NCI-H2196 treated with DMSO at 0.1 percent for 48 hours (cell line): ENCODE measurements at regions not wholly inside any gene's neighbourhood (a gene's known extent, or its start where the extent isn't known, plus 50 kb on each side); places are given as distances from the start of the nearest gene placed in this dataset.
"Not testable (repeated sequence)": the region's sequence is repeated elsewhere in the genome, so short reads cannot be mapped to it uniquely, and the experiment has no call there.

ENCODE experiments used
- DNase-seq: peaks from one replicate; lab custom pipeline; 2025; ENCODE audit not compliant: unreplicated experiment; lab: John Stamatoyannopoulos, UW

DNA sequence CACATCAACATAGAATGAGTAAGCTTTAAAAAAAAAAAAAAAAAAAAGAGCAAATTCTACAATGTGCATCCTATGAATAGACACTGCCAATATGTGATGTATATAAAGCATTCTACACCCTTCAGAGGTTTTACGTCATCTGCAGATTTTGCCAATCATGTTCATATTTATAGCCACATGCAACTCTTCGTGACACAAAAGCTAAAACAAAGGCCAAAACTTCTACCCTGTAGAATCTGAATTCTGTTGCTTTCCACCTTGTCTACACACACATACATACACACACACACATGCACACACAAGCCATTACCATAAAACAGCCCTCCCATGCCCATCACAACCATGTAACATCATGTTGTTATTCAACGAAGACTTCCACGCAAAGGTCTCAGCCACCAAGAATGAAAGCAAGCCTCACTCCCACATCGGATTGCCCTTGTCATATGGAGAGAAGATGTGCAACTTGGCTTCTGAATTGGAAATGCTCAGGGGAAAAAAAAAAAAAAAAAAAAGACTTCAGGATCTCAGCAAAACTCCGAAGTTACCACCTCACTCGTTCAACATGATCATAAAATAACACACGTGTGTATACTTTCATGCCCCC is 479.4 kb upstream of the JARID2 start:
- no peak for DNase-seq

DNA sequence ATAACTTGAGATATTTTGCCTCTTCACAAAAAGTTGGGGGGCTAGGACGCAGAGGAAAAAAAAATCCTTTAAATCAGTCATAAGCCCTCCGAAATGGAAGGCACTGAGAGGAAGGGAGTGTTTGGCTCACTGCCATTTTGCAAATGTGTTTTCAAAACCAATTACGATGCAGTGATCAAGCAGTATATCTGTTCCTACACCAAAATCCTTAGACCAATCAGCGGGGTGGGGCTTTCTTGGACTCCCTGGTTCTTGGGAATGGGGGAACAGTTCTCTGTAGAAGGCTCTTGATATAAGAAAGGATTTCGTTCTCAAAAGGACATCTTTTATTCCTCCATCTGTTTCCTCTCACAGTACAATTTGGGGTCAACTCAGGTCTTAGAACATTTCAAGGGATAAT is 478.6 kb upstream of the JARID2 start:
- DNase-seq, result no peak

DNA sequence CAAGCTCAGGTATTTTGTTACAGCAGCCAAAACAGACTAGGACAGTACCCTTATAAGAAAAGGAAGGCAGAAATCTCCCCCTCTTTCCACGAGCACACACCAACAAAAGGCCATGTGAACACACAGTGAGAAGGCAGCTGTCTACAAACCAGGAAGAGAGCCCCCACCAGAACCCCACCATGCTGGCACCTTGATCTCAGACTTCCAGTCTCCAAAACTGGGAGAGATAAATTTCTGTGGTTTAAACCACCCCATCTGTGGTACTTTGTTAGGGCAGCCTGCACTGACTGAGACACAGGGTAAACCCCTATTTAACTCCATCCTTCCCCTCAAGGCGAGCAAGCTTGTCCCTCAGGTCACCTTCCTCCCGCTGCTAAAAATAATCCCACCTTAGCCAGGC is 475.8 kb upstream of the JARID2 start:
- no peak for DNase-seq

DNA sequence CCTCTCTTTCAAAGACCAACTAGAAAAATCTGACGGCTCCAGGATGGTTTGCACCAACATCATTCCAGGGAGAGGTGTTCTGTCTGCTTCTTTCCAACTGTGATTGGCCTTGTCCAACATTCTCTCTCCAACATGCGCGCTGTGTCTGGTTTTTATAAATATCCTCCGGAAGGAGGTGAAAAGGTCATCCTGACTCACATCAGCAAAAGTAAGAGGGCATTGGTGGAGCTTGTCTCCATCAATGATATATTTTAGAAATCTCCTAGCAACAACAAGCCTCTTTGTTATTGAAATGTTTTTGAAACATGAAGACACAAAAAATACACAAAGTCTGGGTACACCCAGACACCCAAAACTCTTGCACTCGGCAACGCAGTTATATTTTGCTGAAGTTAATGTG is 475.3 kb upstream of the JARID2 start:
- no peak for DNase-seq

DNA sequence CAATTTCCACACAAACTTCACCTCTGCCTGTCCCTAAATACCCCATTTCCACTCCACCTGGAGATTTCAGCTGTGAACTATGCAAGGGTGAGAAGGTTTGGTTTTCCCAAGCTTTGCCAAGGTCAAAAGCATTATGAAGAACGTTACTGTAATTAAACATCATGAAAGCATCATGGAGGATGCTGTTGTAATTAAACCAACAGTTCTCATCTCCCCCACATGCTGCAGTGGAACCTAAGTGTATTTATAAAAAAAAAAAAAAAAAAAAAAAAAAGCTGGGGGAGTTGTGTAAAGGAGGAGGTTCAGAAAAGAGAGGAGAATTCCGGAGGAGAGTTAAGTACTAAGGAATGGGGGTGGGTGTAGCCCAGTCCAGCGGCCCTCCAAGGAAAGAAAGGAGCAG is 474.9 kb upstream of the JARID2 start:
- DNase-seq, result no peak

DNA sequence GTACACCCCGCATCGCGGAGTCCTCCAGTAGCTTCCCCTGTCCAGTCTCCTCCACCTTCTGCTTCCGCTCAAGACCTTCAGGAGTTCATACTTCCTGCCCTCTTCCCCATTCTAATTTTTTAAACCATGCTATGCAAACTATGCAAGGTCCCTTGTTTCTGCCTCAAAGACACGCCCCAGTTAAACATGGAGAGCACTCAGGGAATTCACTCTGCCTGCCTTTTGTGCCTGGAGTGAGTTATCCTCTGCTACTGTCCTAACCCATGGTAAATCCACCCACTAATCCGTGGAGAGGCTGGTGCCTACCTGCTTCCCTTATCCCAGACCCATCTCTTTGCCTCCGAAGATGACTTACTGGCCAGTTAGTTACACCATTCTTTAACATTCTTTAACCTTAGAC is 473.7 kb upstream of the JARID2 start:
- DNase-seq, result no peak

DNA sequence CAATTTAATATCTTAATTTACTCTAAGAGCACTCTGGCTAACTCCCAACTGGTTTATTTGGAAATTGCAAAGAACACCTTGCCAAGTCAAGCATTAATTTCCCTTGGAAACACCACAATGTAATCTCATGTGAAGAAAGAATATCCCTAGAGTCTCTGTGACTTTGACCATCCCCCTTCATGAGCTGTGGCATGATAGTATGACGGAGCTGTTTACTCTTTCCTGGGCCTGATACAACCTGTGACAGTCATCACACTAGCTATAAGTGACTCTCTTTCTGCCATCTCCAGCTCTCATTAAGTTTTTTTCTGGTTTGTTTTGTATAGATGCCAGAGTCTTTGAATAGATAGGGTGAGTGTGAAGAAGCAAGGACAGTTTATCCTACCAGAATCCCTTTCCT is 470.3 kb upstream of the JARID2 start:
- peak; percentile 8 for DNase-seq

DNA sequence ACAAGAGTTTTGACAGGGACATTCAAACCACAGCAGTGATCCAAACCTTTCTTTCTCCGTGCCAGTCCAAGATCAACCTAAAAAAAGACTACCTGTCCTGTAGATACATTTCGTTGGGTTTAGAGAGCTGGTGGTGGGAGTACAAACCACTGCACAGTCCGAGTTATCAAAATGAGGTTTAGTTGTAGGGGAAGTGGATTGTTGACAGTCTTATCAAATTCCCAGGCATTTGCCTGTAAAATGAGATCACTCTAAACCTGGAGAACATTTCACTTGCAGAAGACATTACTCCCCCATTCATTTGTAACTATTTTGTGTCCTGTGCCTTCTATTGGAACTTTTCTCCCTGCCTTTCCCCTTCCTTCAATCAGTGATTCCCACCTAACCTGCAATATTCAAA is 469.6 kb upstream of the JARID2 start:
- DNase-seq, result no peak

DNA sequence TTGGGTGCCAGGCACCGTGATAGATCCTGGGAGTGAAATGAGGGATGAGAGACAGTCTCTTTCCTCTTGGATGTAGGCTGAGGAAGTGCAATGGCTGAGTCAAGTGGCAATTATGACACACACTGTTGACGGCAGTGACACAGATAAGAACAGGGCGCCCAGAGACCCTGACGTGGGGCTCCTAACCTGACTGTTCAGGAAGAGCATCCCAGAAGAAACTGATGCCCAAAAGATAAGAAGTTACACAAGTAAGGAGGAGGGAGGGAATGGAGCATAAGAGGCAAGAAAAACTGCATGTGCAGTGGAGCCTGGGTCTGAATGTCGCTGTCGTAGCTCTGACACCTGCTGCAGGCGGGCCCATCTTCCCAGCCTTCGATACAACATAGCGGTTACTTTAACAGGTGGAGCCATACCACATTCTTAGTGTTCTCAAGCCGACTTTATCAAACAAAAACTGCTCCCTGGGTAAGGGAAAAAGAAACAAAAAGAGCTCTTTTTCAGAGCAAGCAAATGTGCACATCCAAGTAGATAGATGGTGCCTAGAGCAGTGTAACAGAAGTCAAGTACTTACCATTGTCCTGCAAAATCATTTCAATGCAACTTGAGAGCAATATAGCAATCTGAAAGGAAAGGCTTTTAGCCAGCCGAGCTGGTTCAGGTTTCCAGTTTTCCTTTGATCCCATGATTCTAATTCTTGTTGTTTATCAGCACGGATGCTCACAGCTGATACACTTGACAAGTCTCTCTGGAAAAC is 463.9 kb upstream of the JARID2 start:
- DNase-seq, result no peak

DNA sequence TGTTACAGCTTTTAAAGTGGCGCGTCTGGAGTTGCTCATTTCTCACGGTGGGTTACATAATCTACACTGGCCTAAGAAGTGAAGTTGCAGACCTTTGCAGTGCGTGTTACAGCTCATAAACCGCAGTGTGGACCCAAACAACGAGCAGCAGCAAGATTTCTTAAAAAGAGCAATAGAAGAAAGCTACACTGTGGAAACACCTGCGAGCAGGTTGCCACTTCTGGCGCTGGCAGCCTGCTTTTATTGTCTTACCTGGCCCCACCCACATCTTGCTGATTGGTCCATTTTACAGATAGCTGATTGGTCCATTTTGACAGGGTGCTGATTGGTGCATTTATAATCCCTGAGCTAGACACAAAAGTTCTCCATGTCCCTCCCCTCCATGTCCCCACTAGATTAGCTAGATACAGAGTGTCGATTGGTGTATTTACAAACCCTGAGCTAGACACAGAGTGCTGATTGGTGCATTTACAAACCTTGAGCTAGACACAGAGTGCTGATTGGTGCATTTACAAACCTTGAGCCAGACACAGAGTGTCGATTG is 462.9 kb upstream of the JARID2 start:
- DNase-seq, result not testable (repeated sequence)

DNA sequence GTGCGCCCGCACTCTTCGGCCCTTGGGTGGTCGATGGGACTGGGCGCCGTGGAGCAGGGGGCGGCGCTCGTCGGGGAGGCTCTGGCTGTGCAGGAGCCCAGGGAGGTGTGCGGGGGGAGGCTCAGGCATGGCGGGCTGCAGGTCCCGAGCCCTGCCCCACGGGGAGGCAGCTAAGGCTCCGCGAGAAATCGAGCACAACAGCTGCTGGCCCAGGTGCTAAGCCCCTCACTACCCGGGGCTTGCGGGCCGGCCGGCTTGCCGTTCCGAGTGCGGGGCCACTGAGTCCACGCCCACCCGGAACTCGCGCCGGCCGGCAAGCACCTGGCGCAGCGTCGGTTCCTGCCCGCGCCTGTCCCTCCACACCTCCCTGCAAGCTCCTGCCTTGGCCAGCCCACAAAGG is 462.3 kb upstream of the JARID2 start:
- DNase-seq, result no peak

DNA sequence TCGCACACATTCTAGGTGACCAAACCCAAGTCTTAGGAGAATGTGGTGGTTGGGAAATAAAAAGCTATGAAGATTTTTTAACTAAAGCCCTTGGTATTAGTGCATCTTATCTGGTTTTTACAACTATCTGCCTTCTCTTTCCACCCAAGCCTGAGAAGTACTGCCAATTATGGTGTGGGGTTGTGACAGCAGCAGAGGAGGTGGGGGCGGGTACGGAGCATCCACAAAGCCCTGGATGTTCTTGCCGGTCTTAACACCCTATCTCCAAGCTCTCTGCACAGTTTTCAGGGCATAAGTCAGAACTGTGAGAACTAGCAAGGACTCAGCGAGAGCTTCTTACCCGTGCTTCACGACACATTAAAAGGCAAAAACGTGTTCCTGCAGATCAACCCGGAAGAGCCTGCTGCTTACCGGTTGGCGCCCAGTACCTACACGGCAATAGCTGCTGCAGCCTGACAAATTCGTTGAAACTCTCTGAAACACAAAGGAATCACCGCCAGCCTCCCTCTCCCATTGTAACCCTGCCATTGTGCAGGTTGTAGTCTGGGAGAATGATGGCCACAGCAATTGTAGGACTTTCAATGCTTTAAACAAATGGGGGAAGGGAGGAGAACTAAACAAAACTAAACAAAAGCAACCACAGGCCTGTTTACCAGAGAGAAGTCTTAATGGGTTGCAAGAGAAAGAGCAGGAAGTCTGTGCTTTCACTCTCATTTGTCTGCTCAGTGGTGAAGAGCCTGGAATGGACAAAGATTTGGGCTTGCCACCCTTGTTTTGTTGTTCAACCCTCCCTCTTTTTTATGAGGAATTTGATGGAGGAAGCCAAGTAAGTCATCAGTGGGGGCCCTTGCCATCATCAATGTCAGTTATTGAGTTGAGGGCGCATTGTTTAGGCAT is 461.0 kb upstream of the JARID2 start:
- no peak for DNase-seq

DNA sequence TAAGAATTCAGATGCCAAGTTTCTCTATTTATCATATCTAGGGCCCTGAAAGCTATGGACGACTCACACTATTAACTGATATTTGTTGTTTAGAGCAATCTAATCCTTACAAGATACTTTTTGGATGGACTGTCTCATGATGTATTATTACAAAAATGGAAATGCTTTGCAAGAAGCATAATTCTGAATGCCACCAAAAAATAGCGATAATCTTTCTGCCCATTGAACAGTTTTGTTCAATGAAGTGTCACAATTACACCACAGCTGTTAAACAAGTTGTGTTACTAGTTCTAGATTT is 460.4 kb upstream of the JARID2 start:
- no peak for DNase-seq

DNA sequence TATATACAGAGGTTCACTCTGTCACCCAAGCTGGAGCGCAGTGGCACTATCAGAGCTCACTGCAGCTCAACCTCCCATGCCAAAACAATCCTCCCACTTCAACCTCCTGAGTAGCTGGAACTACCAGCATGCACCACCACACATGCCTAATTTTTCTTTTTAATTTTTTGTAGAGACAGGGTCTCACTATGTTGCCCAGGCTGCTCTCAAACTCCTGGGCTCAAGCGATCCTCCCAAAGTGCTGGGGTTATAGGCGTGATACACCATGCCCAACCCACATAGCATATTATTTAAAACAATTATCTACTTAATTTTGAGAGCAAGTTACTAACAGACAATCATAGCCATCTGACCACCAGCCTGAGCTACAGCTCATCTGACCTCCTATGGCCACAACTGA is 459.9 kb upstream of the JARID2 start:
- no peak for DNase-seq

DNA sequence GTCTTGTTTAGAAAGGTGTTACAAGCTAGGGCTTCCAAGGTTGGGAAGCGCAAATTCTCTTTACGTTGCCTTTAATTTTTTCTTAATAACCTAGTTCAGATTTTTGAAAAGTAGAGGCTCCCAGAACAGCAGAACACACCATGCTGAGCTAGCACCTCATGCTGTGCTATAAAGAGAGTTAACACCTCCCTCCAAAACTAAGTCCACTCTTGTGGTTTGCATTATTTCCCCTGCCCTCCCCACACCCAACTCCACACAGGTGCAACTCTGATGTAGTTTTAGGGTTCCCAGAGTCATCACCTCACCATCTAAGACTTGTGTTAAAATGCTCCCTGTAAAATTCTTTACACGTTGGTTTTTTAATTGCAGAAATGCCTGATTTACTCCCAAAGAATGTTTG is 459.4 kb upstream of the JARID2 start:
- no peak for DNase-seq

DNA sequence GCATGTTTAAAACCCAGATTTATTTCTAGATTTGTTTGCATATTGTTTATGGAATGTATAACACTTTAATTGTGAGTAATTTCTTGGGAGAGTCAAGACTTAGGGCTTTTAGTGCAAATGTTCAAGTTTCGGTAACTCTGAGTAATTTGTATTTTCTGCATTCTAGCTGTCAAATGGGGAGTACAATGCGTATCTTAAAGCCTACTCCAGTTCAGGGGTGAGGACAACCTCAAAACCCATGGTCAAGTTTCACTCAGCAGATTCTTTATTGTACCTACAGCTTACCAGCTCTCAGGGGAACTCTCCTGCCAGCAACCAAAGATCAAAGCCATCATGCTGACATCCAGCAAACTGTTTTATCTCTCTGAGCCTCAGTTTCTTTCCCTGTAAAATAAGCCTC is 458.6 kb upstream of the JARID2 start:
- DNase-seq, result no peak

DNA sequence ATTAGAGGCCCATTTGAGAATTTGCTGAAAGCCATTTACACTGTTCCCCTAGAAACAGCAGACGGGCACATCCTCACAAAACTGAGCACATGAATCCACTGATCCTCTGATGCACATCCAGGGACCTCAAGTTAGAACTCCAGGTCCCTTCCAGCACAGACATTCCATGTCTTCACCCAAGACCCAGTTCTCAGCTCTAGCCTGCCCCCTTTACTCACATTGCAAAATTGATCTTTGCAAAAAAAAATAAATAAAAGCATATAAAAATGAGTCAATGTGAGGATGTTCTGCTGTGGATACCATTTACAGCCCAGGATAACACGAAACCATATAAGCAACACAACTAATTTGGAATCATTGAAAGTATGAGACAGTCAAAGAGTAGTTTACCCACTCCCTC is 458.2 kb upstream of the JARID2 start:
- DNase-seq, result no peak

DNA sequence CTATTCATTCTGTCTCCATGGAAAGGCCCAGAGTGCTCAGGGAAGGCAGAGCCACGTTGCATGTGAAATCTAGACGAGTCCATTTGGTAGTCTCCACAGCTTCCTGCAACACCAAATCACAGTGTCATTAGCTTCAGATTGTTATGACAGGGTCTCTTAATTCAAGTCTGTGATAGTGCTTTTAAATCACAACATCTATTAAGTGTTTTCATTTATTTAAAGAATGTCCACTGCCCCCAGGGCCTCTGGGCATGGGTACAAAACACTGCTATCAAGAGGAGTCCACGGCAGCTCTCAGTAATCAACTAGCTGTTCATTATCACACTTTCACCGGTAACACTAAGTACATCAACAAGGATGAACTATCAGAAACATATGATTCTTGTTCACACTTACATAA is 455.9 kb upstream of the JARID2 start:
- DNase-seq, result no peak

DNA sequence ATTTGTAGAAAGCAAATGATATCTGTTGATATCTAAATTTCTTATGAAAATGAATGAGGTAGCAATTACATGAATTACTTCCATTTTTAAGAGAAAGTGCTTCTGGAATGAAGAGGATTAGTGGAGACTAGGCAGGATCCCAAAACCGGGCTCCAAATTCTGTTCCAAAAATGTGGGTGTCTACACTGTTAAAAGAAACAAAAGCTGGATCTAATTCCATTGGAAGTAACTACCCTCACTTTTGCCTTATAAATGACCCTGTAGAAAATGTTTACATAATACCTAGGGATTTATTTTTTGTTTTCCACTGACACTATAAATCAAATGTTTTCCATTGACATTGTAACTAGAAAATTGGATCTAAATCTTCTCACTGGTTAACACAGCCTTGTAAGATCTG is 454.9 kb upstream of the JARID2 start:
- no peak for DNase-seq

DNA sequence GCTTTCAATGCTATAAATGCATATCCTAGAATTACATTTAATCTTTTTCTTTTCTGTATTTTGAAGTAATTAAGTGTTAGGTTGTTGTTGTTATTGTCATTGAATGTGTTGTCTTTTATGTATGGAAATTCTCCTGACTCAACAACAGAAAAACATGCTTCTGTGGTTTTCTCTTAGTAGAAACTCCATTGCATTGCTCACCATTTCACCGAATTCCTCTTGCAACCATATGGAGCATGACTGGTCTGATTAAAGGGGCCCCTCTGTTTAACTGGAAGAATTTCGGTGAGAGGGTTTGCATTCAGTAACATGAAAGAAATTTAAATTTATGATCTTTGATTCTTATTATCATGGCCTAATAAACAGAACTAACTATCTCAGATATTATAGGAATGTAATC is 454.3 kb upstream of the JARID2 start:
- DNase-seq, result no peak

DNA sequence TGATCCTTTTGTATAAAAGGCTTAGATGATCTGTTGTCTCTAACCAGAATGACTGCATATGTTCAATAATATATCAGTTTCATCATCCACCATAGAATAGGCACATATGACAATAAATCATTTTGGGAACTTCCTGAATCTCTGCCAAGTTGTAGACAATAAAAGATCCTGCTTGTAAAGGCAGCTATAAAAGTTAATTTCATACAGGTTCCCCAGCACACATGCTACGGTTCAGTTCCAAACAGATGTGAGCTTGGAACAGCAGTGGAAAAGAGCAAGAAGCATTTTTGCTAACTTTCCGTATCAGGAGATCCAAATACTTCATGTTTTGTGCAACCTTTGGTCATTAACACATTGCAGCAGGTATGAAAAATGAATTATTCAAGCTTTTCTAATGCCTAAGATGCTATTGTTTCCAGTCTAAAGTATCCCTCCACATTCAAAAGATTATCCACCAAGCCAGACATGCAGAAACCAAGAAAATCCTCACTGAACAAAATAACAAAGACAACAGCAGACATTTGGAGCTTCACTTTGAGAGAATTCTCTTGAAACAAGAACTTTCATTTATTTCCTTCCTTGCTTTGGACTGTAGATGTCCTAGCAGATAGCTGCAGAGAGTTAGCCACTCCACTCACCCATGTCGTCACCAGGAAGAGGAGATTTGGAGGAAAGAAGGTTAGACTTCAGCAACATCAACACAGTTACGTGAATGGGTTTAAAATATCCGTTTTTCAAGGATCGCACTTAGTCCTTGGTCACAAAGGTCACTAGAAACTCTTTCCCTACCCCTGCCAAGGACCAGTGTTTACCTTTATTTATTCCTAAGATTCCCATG is 453.5 kb upstream of the JARID2 start:
- no peak for DNase-seq
